ENCODE measurements at regions not wholly inside any gene's neighbourhood (a gene's known extent, or its start where the extent isn't known, plus 50 kb on each side); places are given as distances from the start of the nearest gene placed in this dataset.

DNA sequence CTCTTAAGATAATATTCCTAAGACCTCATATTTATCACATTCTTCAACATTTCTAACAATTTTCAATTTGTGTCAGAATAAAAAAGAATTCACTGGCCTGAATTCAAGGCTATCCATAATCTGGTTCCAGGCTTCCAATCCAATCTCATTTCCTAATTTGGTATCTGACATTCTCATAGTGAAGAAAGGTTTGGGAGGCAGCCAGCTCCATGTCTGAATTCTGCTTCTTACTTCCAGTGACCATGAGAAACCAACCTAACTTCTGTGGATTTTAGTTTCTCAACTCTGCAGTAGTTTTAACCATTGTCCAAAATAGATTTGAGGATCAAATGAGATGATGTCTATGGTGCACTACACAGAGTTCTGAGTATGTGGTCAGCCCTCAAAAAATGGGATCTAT lies 439.1 kb upstream of the GCFC2 start:
- TF ChIP-seq EZH2 (IDR thresholded peaks at IDR 0.05; ENCODE audit: insufficient read depth, poor library complexity, severe bottlenecking) (no peak), EZH2phosphoT487 (IDR thresholded peaks at IDR 0.05; ENCODE audit: insufficient read depth, low read depth) (no peak)

Measured in GM23248 (cell line).